NCI-H146 treated with DMSO at 0.1 percent for 48 hours (cell line): ENCODE measurements at regions not wholly inside any gene's neighbourhood (a gene's known extent, or its start where the extent isn't known, plus 50 kb on each side); places are given as distances from the start of the nearest gene placed in this dataset.
"Not testable (repeated sequence)": the region's sequence is repeated elsewhere in the genome, so short reads cannot be mapped to it uniquely, and the experiment has no call there.

Experiments used
- DNase-seq: peaks from one replicate; lab custom pipeline; 2025; ENCODE audit not compliant: unreplicated experiment; lab: John Stamatoyannopoulos, UW

- no peak for DNase-seq
Measured at GRCh38 chr6:133786016-133786415, 102.9 kb upstream of the TCF21 start.

GRCh38 chr6:133787122-133787521, 101.8 kb upstream of the TCF21 start:
- no peak for DNase-seq

- no peak for DNase-seq
Measured at GRCh38 chr6:133787859-133788505, 100.9 kb upstream of the TCF21 start.

- DNase-seq, result no peak
Measured at GRCh38 chr6:133788556-133788955, 100.4 kb upstream of the TCF21 start.

- not testable (repeated sequence) for DNase-seq
Measured at GRCh38 chr6:133789449-133789848, 99.5 kb upstream of the TCF21 start.

- DNase-seq, result not testable (repeated sequence)
Measured at GRCh38 chr6:133790756-133791155, 98.2 kb upstream of the TCF21 start.

GRCh38 chr6:133795051-133795450, 93.9 kb upstream of the TCF21 start:
- DNase-seq, result not testable (repeated sequence)

- no peak for DNase-seq
Measured at GRCh38 chr6:133796235-133796634, 92.7 kb upstream of the TCF21 start.

GRCh38 chr6:133799043-133799442, 89.9 kb upstream of the TCF21 start:
- no peak for DNase-seq

GRCh38 chr6:133802861-133803260, 86.1 kb upstream of the TCF21 start:
- no peak for DNase-seq

- DNase-seq, result no peak
Measured at GRCh38 chr6:133804265-133804664, 84.6 kb upstream of the TCF21 start.

GRCh38 chr6:133805876-133806275, 83.0 kb upstream of the TCF21 start:
- DNase-seq, result no peak

GRCh38 chr6:133806382-133807140, 82.4 kb upstream of the TCF21 start:
- no peak for DNase-seq

- DNase-seq, result no peak
Measured at GRCh38 chr6:133807501-133807900, 81.4 kb upstream of the TCF21 start.

- DNase-seq, result no peak
Measured at GRCh38 chr6:133809406-133809805, 79.5 kb upstream of the TCF21 start.

GRCh38 chr6:133811557-133811956, 77.4 kb upstream of the TCF21 start:
- no peak for DNase-seq

- DNase-seq, result not testable (repeated sequence)
Measured at GRCh38 chr6:133812446-133812845, 76.5 kb upstream of the TCF21 start.

GRCh38 chr6:133814238-133814637, 74.7 kb upstream of the TCF21 start:
- DNase-seq, result no peak

GRCh38 chr6:133814797-133815196, 74.1 kb upstream of the TCF21 start:
- DNase-seq, result no peak

- DNase-seq, result no peak
Measured at GRCh38 chr6:133815313-133815712, 73.6 kb upstream of the TCF21 start.

GRCh38 chr6:133816171-133816570, 72.7 kb upstream of the TCF21 start:
- DNase-seq, result no peak

- no peak for DNase-seq
Measured at GRCh38 chr6:133817460-133818047, 71.4 kb upstream of the TCF21 start.
